ENCODE measurements at regions not wholly inside any gene's neighbourhood (a gene's known extent, or its start where the extent isn't known, plus 50 kb on each side); places are given as distances from the start of the nearest gene placed in this dataset.
"Not testable (repeated sequence)": the region's sequence is repeated elsewhere in the genome, so short reads cannot be mapped to it uniquely, and the experiment has no call there.

- DNase-seq, result not testable (repeated sequence)
Measured at GRCh38 chr5:100379254-100379858, 155.8 kb upstream of the FAM174A start.

- DNase-seq, result not testable (repeated sequence)
Measured at GRCh38 chr5:100364757-100365478, 170.3 kb upstream of the FAM174A start.

- not testable (repeated sequence) for DNase-seq
Measured at GRCh38 chr5:100364343-100364742, 170.8 kb upstream of the FAM174A start.

- DNase-seq, result not testable (repeated sequence)
Measured at GRCh38 chr5:100359998-100360397, 175.2 kb upstream of the FAM174A start.

GRCh38 chr5:100346269-100346668, 188.9 kb upstream of the FAM174A start:
- DNase-seq, result not testable (repeated sequence)

- DNase-seq, result not testable (repeated sequence)
Measured at GRCh38 chr5:100341485-100341884, 193.7 kb upstream of the FAM174A start.

- DNase-seq, result no peak
Measured at GRCh38 chr5:100322483-100322882, 212.7 kb upstream of the FAM174A start.

- no peak for DNase-seq
Measured at GRCh38 chr5:100319885-100320284, 215.3 kb upstream of the FAM174A start.

- DNase-seq, result no peak
Measured at GRCh38 chr5:100313657-100314056, 221.5 kb upstream of the FAM174A start.

GRCh38 chr5:100311806-100312205, 223.4 kb upstream of the FAM174A start:
- no peak for DNase-seq

GRCh38 chr5:100306000-100306399, 229.2 kb upstream of the FAM174A start:
- no peak for DNase-seq

GRCh38 chr5:100303216-100303615, 232.0 kb upstream of the FAM174A start:
- no peak for DNase-seq

- no peak for DNase-seq
Measured at GRCh38 chr5:100299261-100299660, 235.9 kb upstream of the FAM174A start.

- DNase-seq, result no peak
Measured at GRCh38 chr5:100276071-100276470, 259.1 kb upstream of the FAM174A start.

- DNase-seq, result no peak
Measured at GRCh38 chr5:100275631-100276030, 259.5 kb upstream of the FAM174A start.

GRCh38 chr5:100273846-100274580, 261.2 kb upstream of the FAM174A start:
- DNase-seq, result no peak

- DNase-seq, result no peak
Measured at GRCh38 chr5:100270023-100270771, 265.0 kb upstream of the FAM174A start.

- no peak for DNase-seq
Measured at GRCh38 chr5:100260968-100261367, 274.2 kb upstream of the FAM174A start.

- DNase-seq, result no peak
Measured at GRCh38 chr5:100252944-100253343, 282.2 kb upstream of the FAM174A start.

GRCh38 chr5:100252037-100252436, 283.1 kb upstream of the FAM174A start:
- DNase-seq, result no peak

GRCh38 chr5:100249884-100250269, 285.3 kb upstream of the FAM174A start:
- no peak for DNase-seq

- no peak for DNase-seq
Measured at GRCh38 chr5:100249211-100249883, 285.8 kb upstream of the FAM174A start.

- no peak for DNase-seq
Measured at GRCh38 chr5:100232736-100233135, 302.4 kb upstream of the FAM174A start.
